NCI-H187 treated with DMSO at 0.1 percent for 48 hours (cell line): ENCODE measurements at regions not wholly inside any gene's neighbourhood (a gene's known extent, or its start where the extent isn't known, plus 50 kb on each side); places are given as distances from the start of the nearest gene placed in this dataset.

Experiments
- DNase-seq: peaks from one replicate; lab custom pipeline; 2025; lab: John Stamatoyannopoulos, UW

- no peak for DNase-seq
These were observed 97.1 kb upstream of the NXT1 start for GRCh38 chr20:23253524-23253923.

DNA sequence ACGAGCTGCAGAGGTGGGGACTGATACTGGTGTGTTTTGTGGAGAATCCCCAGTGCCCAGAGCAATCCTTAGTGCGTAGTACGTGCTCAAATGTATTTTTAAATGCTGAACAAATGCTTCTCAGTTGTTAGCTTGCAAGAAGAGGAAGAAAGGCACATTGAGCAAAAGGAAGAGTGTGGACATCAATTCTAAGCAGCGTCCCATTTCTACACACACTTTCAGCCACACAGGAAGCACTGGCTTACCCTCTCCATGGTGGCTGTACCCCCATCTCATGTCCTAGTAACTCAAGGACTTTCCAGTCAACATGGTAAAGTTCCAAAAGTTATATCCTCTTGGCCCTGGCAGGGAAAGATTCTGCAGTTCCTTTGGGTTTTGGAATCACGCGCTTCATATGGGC lies 98.8 kb upstream of the NXT1 start:
- DNase-seq = no peak

GRCh38 chr20:23249541-23249940 lies 101.0 kb upstream of the NXT1 start:
- DNase-seq = no peak

GRCh38 chr20:23248461-23248882 lies 102.1 kb upstream of the NXT1 start:
- DNase-seq = no peak

- no peak for DNase-seq
These were observed 103.6 kb upstream of the NXT1 start for GRCh38 chr20:23246717-23247664.

DNA sequence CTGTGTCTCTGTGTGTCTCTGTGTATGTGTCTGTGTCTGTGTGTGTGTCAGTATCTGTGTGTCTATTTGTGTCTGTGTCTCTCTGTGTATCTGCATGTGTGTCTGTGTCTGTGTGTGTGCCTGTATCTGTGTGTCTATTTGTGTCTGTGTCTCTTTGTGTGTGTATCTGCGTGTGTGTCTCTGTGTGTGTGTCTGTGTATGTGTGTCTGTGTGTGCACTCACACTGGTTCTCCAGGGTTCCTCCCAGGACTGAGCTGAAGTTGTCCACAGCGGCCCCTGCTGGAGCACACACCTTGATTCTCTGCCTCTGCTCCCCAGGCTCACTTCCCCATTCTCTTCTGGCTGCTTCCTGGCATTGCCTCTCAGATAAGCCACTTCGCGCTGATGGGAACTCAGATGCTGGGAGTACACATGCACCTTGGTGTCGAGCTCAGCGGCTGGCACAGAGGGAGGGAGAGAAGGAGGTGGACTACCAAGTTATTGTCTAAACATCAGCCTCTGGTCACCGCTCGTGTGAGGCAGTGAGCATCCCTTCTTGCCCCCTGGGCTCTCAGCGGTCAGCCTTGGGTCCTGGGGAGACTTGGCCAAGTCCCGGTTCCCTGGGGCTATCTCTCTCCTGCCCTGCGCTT lies 104.9 kb upstream of the NXT1 start:
- no peak for DNase-seq

DNA sequence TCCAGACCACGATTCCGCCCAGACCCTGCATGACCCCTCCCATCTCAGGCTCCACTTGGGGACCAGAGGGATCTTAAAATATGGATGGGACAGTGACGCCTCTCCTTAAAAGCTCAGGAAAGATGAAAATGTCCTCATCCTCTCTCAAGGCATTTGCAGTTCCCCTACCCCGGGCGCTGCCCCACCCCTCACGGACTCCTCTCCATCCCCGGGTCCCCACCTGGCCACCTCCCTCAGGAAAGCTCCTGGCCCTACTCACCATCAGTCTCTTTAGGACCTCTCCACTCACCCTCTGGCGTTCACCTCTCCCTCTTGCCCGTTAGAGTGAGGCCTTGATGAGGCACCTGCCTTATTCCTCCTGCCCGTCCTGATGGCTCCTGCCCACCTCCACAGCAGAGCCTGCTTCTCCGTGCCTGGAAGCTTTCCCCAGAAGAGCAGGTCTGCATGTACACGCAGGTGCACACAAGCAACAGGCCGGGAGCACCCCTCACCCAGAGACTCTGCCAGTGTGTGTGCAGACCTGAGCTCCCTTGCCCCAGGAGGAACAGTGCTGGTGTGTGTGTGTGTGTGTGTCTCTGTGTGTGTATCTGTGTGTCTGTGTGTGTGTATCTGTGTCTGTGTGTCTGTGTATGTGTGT lies 105.6 kb upstream of the NXT1 start:
- DNase-seq = no peak

DNA sequence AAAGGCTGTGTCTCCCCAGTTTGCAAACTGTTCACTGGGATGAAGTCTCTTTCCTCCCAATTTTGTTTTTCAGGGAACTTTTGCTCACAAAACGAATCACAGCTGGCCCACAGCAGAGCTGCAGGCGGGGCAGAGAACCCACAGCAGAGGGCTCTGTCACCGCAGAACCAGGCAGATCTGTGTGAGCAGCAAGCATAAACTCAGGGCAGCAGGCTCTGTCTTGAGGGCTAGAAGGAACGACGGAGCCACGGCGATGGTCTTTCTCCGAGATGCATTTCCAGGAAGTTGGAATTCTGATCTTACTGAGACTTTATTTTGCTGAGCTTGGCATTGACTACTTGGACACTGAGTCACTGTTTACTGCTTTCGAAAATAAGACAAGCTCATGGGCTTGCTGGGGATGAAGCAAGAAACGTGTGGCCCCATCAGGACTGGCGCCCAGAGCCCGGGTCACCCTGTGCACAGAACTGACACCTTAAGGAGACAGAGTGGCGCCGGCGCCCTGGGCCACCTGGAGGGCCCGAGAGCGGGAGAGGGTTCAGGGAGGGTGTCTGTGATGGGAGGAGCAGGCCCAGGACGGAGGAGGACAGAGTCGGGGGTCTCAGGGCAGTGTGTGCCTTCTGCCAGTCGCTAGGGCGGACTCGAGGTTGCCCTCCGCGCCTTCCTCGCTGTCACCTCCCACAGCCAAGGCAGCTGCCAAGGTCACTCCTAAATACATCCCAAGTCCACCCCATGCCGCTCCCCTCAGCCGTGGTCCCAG lies 106.3 kb upstream of the NXT1 start:
- DNase-seq = no peak

- no peak for DNase-seq
These were observed 106.8 kb upstream of the NXT1 start for GRCh38 chr20:23243791-23244155.

DNA sequence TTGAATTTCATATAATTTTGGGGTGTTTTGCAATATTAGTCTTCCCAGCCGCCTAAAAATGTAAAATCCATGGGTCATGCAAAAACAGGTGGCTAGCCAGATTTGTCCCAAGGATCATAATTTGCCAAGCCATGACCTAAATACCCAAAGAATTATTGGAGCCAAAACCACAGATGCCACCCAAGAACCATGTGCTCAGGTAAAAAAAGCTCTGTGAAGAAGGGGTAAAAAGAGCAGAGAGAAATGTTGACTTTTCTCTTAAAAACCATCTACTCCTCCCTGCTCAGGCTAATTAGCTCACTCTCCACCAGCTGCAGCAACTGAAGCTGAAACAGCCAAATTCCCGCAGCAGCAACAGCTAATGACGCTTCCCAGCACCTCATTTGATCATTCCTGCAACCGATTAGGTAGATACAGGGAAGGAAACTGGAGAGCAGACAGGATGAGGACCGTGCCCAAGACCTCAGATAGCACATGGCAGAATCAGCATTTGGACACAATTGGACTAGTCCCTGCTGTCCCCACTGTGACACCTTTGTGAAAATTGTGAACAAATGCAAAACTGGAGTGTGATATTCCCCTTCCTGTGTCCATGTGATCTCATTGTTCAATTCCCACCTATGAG lies 107.9 kb upstream of the NXT1 start:
- no peak for DNase-seq

- DNase-seq = no peak
These were observed 108.5 kb upstream of the NXT1 start for GRCh38 chr20:23242104-23242503.

DNA sequence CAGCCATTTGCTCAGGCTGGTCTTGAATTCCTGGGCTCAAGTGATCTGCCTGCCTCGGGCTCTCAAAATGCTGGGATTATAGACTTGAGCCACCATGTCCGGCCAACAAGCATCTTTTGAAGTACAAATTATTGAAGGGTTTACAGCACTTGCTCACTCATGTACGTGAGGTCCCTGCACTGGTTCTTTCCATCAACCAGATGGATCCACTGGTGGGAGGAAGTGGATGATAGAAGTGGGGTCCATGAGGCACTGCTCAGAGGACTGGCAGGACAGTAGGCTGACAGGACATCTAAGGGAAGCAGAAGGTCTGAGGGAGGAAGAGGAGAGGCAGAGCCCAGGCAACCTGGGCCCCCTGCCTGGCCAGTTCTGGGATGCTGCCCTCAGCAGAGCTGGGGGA lies 109.2 kb upstream of the NXT1 start:
- DNase-seq = no peak

GRCh38 chr20:23240519-23240918 lies 110.1 kb upstream of the NXT1 start:
- DNase-seq = no peak

- DNase-seq = no peak
These were observed 113.4 kb upstream of the NXT1 start for GRCh38 chr20:23237201-23237600.

- DNase-seq = no peak
These were observed 115.2 kb upstream of the NXT1 start for GRCh38 chr20:23235173-23236027.

- DNase-seq = no peak
These were observed 116.1 kb upstream of the NXT1 start for GRCh38 chr20:23234311-23235078.

GRCh38 chr20:23233341-23233740 lies 117.2 kb upstream of the NXT1 start:
- DNase-seq = no peak

GRCh38 chr20:23232679-23233308 lies 117.8 kb upstream of the NXT1 start:
- DNase-seq = no peak

GRCh38 chr20:23232219-23232581 lies 118.4 kb upstream of the NXT1 start:
- DNase-seq = no peak
